MM.1S (cell line): ENCODE measurements at regions not wholly inside any gene's neighbourhood (a gene's known extent, or its start where the extent isn't known, plus 50 kb on each side); places are given as distances from the start of the nearest gene placed in this dataset.

Source experiments
- DNase-seq: peaks from one replicate; pipeline ENCODE4 v3.0.0-alpha.2; 2015
- H2AFZ ChIP-seq: fragments of 300-600 bp; sonication (generic); 2 replicates; pipeline ENCODE4 v1.6.0; 2016; ENCODE audit warnings: antibody characterized with exemption, low read length
- H3F3A ChIP-seq: fragments of 300-600 bp; sonication (generic); 2 replicates; pipeline ENCODE4 v1.6.1; 2016; ENCODE audit warnings: mild to moderate bottlenecking, antibody characterized with exemption, low read length, moderate library complexity, mixed read lengths; ENCODE audit not compliant: insufficient read depth
- H3K27ac ChIP-seq: fragments of 300-600 bp; sonication (generic); 2 replicates; pipeline ENCODE4 v1.5.1; 2016; ENCODE audit warnings: mild to moderate bottlenecking, low read length
- H3K27me3 ChIP-seq: fragments of 300-600 bp; sonication (generic); replicated peaks from 2 replicates; pipeline ENCODE4 v1.6.0; 2016; ENCODE audit warnings: low read length; ENCODE audit not compliant: insufficient read depth
- H3K36me3 ChIP-seq: fragments of 300-600 bp; sonication (generic); replicated peaks from 2 replicates; pipeline ENCODE4 v1.6.1; 2016; ENCODE audit warnings: mild to moderate bottlenecking, low read length, mixed read lengths; ENCODE audit not compliant: insufficient read depth
- H3K4me1 ChIP-seq: fragments of 300-600 bp; sonication (generic); 2 replicates; pipeline ENCODE4 v1.6.1; 2016; ENCODE audit warnings: low read length, mixed read lengths
- H3K4me2 ChIP-seq: fragments of 300-600 bp; sonication (generic); 2 replicates; pipeline ENCODE4 v1.6.0; 2016; ENCODE audit warnings: low read depth, low read length
- H3K4me3 ChIP-seq: fragments of 300-600 bp; sonication (generic); 2 replicates; pipeline ENCODE4 v1.5.1; 2016; ENCODE audit warnings: low read length, mixed read lengths
- H3K79me2 ChIP-seq: fragments of 300-600 bp; sonication (generic); 2 replicates; pipeline ENCODE4 v1.6.1; 2016; ENCODE audit warnings: mixed run types, low read length, mixed read lengths
- H3K9ac ChIP-seq: fragments of 300-600 bp; sonication (generic); 2 replicates; pipeline ENCODE4 v1.6.1; 2016; ENCODE audit warnings: low read length, mixed read lengths
- H3K9me2 ChIP-seq: fragments of 300-600 bp; sonication (generic); replicated peaks from 2 replicates; pipeline ENCODE4 v1.6.1; 2016; ENCODE audit warnings: mild to moderate bottlenecking, low read length, mixed read lengths; ENCODE audit not compliant: insufficient read depth
- H3K9me3 ChIP-seq: fragments of 300-600 bp; sonication (generic); replicated peaks from 2 replicates; pipeline ENCODE4 v1.6.1; 2016; ENCODE audit warnings: mild to moderate bottlenecking, low read length, mixed read lengths; ENCODE audit not compliant: insufficient read depth
- H4K20me1 ChIP-seq: fragments of 300-600 bp; sonication (generic); 2 replicates; pipeline ENCODE4 v1.6.1; 2016; ENCODE audit warnings: mild to moderate bottlenecking, low read length, moderate library complexity, mixed read lengths; ENCODE audit not compliant: insufficient read depth
- CTCF ChIP-seq: fragments of 300-600 bp; sonication (generic); IDR thresholded peaks from 2 replicates; pipeline ENCODE4 v1.5.1; 2016; ENCODE audit warnings: antibody characterized with exemption, low read length, mixed read lengths
- EZH2 ChIP-seq: fragments of 300-600 bp; sonication (generic); optimal IDR thresholded peaks from 2 replicates; pipeline ENCODE3; 2017; ENCODE audit warnings: low read depth, mild to moderate bottlenecking, antibody characterized with exemption, low read length, mixed read lengths
- EZH2phosphoT487 ChIP-seq: fragments of 300-600 bp; sonication (generic); IDR thresholded peaks from 2 replicates; pipeline ENCODE4 v1.6.1; 2018; ENCODE audit warnings: antibody characterized with exemption, low read length

GRCh38 chr13:84870190-84870589 is 929.0 kb downstream of the SLITRK6 start:
- TF ChIP-seq CTCF, result peak; percentile 54
- TF ChIP-seq EZH2, result no peak
- H3K4me3 ChIP-seq, result no peak overlapping the region
- no peaks in the 10 kb centered on the region for H3K27me3 ChIP-seq
- H3K36me3 ChIP-seq, result no peaks in the 10 kb centered on the region
- 0 out of 2 replicates have a peak overlapping the region, but pooled peaks have one; percentile 38 for H2AFZ ChIP-seq
- no peaks in the 10 kb centered on the region for H3K9me2 ChIP-seq
- no peaks in the 10 kb centered on the region for H3F3A ChIP-seq
- no peaks in the 10 kb centered on the region for H3K79me2 ChIP-seq
- no peaks in the 10 kb centered on the region for H3K9me3 ChIP-seq
- H3K4me1 ChIP-seq, result no peaks in the 10 kb centered on the region
- H3K27ac ChIP-seq, result no peak overlapping the region
- no peak overlapping the region for H3K9ac ChIP-seq
- H3K4me2 ChIP-seq, result no peak overlapping the region
- H4K20me1 ChIP-seq, result no peaks in the 10 kb centered on the region
- DNase-seq, result peak; percentile 18

DNA sequence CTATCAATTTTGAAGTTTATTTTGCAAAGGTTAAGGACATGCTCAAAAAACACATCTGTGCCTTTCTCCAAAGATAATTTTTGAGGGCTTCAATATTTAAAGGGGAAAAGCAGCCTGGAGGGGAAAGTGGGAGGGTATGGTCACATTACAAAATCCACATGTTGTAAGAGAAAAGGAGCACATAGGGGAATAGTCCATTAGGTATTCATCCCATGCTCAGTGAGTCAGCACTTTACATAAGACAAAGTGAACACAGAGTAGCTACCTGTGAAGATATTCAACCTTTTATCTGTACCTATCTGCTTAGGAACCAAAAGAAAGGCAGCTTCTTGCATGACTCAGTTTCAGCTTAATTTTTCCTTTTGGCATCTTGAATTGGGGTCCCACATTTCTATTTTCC is 932.0 kb downstream of the SLITRK6 start:
- DNase-seq, result no peak
- no peaks in the 10 kb centered on the region for H4K20me1 ChIP-seq
- no peak overlapping the region for H3K27ac ChIP-seq
- H2AFZ ChIP-seq, result no peak overlapping the region
- no peaks in the 10 kb centered on the region for H3K36me3 ChIP-seq
- H3K9me2 ChIP-seq, result no peaks in the 10 kb centered on the region
- H3K4me2 ChIP-seq, result no peak overlapping the region
- TF ChIP-seq CTCF (no peak), EZH2 (no peak), EZH2phosphoT487 (no peak)
- H3K4me3 ChIP-seq, result no peak overlapping the region
- no peaks in the 10 kb centered on the region for H3K27me3 ChIP-seq
- no peak overlapping the region for H3K9ac ChIP-seq
- H3K9me3 ChIP-seq, result no peaks in the 10 kb centered on the region
- H3F3A ChIP-seq, result no peaks in the 10 kb centered on the region
- H3K79me2 ChIP-seq, result no peaks in the 10 kb centered on the region
- no peaks in the 10 kb centered on the region for H3K4me1 ChIP-seq

DNA sequence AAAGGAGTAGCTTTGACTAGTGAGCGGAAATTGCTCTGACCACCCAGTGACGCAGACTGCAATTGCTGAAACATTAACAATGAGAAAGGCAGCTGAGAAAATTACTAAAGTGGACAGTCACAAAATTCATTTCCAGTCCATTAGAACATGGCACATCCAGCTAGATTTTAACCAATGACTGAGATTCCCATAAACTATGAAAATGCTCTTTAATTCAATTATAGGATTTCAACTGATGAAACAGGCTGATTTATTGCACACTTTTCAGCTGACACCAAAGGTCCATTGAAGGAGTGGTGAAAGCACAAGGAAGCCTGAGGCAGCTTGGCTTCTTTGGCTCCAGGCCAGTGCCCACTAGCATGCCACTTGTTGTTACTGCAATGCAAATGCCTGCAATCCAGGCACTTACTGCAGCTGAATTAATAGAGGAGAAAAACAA is 933.4 kb downstream of the SLITRK6 start:
- DNase-seq, result no peak
- Histone ChIP-seq H3K9me2 (no peaks in the 10 kb centered on the region), H3K4me1 (no peaks in the 10 kb centered on the region), H3K4me2 (no peak overlapping the region), H4K20me1 (no peaks in the 10 kb centered on the region), H3K36me3 (no peaks in the 10 kb centered on the region), H2AFZ (no peak overlapping the region), H3K4me3 (no peak overlapping the region), H3K27ac (no peak overlapping the region), H3K27me3 (no peaks in the 10 kb centered on the region), H3F3A (no peaks in the 10 kb centered on the region), H3K9me3 (no peaks in the 10 kb centered on the region), H3K9ac (no peak overlapping the region), H3K79me2 (no peaks in the 10 kb centered on the region)
- TF ChIP-seq EZH2phosphoT487, result no peak
- TF ChIP-seq EZH2, result no peak
- TF ChIP-seq CTCF, result no peak
